ENCODE measurements at regions not wholly inside any gene's neighbourhood (a gene's known extent, or its start where the extent isn't known, plus 50 kb on each side); places are given as distances from the start of the nearest gene placed in this dataset.

GRCh38 chr7:115409682-115410433 is 488.0 kb downstream of the MDFIC start:
- Mint-ChIP-seq H3K9me3 (ENCODE audit: low read depth) (no peaks in the 10 kb centered on the region), H3K27me3 (peaks cover 2% of the 10 kb centered on the region), H3K36me3 (no peaks in the 10 kb centered on the region), H3K27ac (no peak overlapping the region), H3K4me3 (no peak overlapping the region), H3K4me1 (ENCODE audit: low read depth) (no peaks in the 10 kb centered on the region)

GRCh38 chr7:115406219-115406618 is 484.3 kb downstream of the MDFIC start:
- Mint-ChIP-seq H3K27me3 (peaks cover 3% of the 10 kb centered on the region), H3K27ac (no peak overlapping the region), H3K9me3 (ENCODE audit: low read depth) (no peaks in the 10 kb centered on the region), H3K36me3 (no peaks in the 10 kb centered on the region), H3K4me1 (ENCODE audit: low read depth) (no peaks in the 10 kb centered on the region), H3K4me3 (no peak overlapping the region)

GRCh38 chr7:115387137-115387536 is 465.2 kb downstream of the MDFIC start:
- Mint-ChIP-seq H3K9me3 (ENCODE audit: low read depth) (no peaks in the 10 kb centered on the region), H3K27me3 (no peaks in the 10 kb centered on the region), H3K27ac (no peak overlapping the region), H3K36me3 (no peaks in the 10 kb centered on the region), H3K4me1 (ENCODE audit: low read depth) (no peaks in the 10 kb centered on the region), H3K4me3 (no peak overlapping the region)

- Mint-ChIP-seq H3K36me3 (no peaks in the 10 kb centered on the region), H3K4me3 (no peak overlapping the region), H3K27ac (no peak overlapping the region), H3K9me3 (ENCODE audit: low read depth) (no peaks in the 10 kb centered on the region), H3K27me3 (peaks cover 5% of the 10 kb centered on the region), H3K4me1 (ENCODE audit: low read depth) (no peaks in the 10 kb centered on the region)
These were observed 457.4 kb downstream of the MDFIC start for GRCh38 chr7:115379321-115379720.

GRCh38 chr7:115368998-115369397 is 447.1 kb downstream of the MDFIC start:
- H3K27me3 Mint-ChIP-seq: no peaks in the 10 kb centered on the region
- H3K36me3 Mint-ChIP-seq: no peaks in the 10 kb centered on the region
- no peak overlapping the region for H3K27ac Mint-ChIP-seq
- H3K9me3 Mint-ChIP-seq (ENCODE audit: low read depth): no peaks in the 10 kb centered on the region
- H3K4me1 Mint-ChIP-seq (ENCODE audit: low read depth): no peaks in the 10 kb centered on the region
- H3K4me3 Mint-ChIP-seq: no peak overlapping the region

- H3K36me3 Mint-ChIP-seq: no peaks in the 10 kb centered on the region
- H3K27ac Mint-ChIP-seq: no peak overlapping the region
- H3K27me3 Mint-ChIP-seq: no peaks in the 10 kb centered on the region
- H3K9me3 Mint-ChIP-seq (ENCODE audit: low read depth): no peaks in the 10 kb centered on the region
- no peaks in the 10 kb centered on the region for H3K4me1 Mint-ChIP-seq (ENCODE audit: low read depth)
- no peak overlapping the region for H3K4me3 Mint-ChIP-seq
These were observed 442.0 kb downstream of the MDFIC start for GRCh38 chr7:115363916-115364315.

GRCh38 chr7:115359955-115360354 is 438.1 kb downstream of the MDFIC start:
- H3K4me3 Mint-ChIP-seq: no peak overlapping the region
- H3K9me3 Mint-ChIP-seq (ENCODE audit: low read depth): no peaks in the 10 kb centered on the region
- H3K27me3 Mint-ChIP-seq: no peaks in the 10 kb centered on the region
- H3K27ac Mint-ChIP-seq: no peak overlapping the region
- no peaks in the 10 kb centered on the region for H3K4me1 Mint-ChIP-seq (ENCODE audit: low read depth)
- H3K36me3 Mint-ChIP-seq: no peaks in the 10 kb centered on the region

GRCh38 chr7:115359119-115359518 is 437.2 kb downstream of the MDFIC start:
- Mint-ChIP-seq H3K27ac (no peak overlapping the region), H3K36me3 (no peaks in the 10 kb centered on the region), H3K27me3 (no peaks in the 10 kb centered on the region), H3K4me3 (no peak overlapping the region), H3K4me1 (ENCODE audit: low read depth) (no peaks in the 10 kb centered on the region), H3K9me3 (ENCODE audit: low read depth) (no peaks in the 10 kb centered on the region)

GRCh38 chr7:115357703-115357999 is 435.8 kb downstream of the MDFIC start:
- no peaks in the 10 kb centered on the region for H3K4me1 Mint-ChIP-seq (ENCODE audit: low read depth)
- H3K4me3 Mint-ChIP-seq: no peak overlapping the region
- H3K27ac Mint-ChIP-seq: no peak overlapping the region
- H3K9me3 Mint-ChIP-seq (ENCODE audit: low read depth): no peaks in the 10 kb centered on the region
- H3K27me3 Mint-ChIP-seq: no peaks in the 10 kb centered on the region
- no peaks in the 10 kb centered on the region for H3K36me3 Mint-ChIP-seq

GRCh38 chr7:115356999-115357702 is 435.3 kb downstream of the MDFIC start:
- Mint-ChIP-seq H3K36me3 (no peaks in the 10 kb centered on the region), H3K27me3 (peaks cover under 1% of the 10 kb centered on the region), H3K4me3 (no peak overlapping the region), H3K4me1 (ENCODE audit: low read depth) (no peaks in the 10 kb centered on the region), H3K27ac (no peak overlapping the region), H3K9me3 (ENCODE audit: low read depth) (no peaks in the 10 kb centered on the region)

- Mint-ChIP-seq H3K9me3 (ENCODE audit: low read depth) (no peaks in the 10 kb centered on the region), H3K27me3 (peaks cover 2% of the 10 kb centered on the region), H3K36me3 (no peaks in the 10 kb centered on the region), H3K4me1 (ENCODE audit: low read depth) (no peaks in the 10 kb centered on the region), H3K4me3 (no peak overlapping the region), H3K27ac (no peak overlapping the region)
These were observed 434.3 kb downstream of the MDFIC start for GRCh38 chr7:115356139-115356746.

GRCh38 chr7:115354925-115355324 is 433.0 kb downstream of the MDFIC start:
- H3K9me3 Mint-ChIP-seq (ENCODE audit: low read depth): no peaks in the 10 kb centered on the region
- H3K27ac Mint-ChIP-seq: no peak overlapping the region
- no peaks in the 10 kb centered on the region for H3K36me3 Mint-ChIP-seq
- H3K27me3 Mint-ChIP-seq: peaks cover 2% of the 10 kb centered on the region
- no peak overlapping the region for H3K4me3 Mint-ChIP-seq
- no peaks in the 10 kb centered on the region for H3K4me1 Mint-ChIP-seq (ENCODE audit: low read depth)

- Mint-ChIP-seq H3K36me3 (no peaks in the 10 kb centered on the region), H3K4me3 (no peak overlapping the region), H3K27me3 (peaks cover 2% of the 10 kb centered on the region), H3K27ac (no peak overlapping the region), H3K9me3 (ENCODE audit: low read depth) (no peaks in the 10 kb centered on the region), H3K4me1 (ENCODE audit: low read depth) (no peaks in the 10 kb centered on the region)
These were observed 430.5 kb downstream of the MDFIC start for GRCh38 chr7:115352375-115352774.

GRCh38 chr7:115350764-115351163 is 428.9 kb downstream of the MDFIC start:
- Mint-ChIP-seq H3K27ac (no peak overlapping the region), H3K36me3 (no peaks in the 10 kb centered on the region), H3K9me3 (ENCODE audit: low read depth) (no peaks in the 10 kb centered on the region), H3K27me3 (peaks cover 4% of the 10 kb centered on the region), H3K4me3 (no peak overlapping the region), H3K4me1 (ENCODE audit: low read depth) (no peaks in the 10 kb centered on the region)

GRCh38 chr7:115349635-115350034 is 427.7 kb downstream of the MDFIC start:
- no peaks in the 10 kb centered on the region for H3K9me3 Mint-ChIP-seq (ENCODE audit: low read depth)
- peaks cover 4% of the 10 kb centered on the region for H3K27me3 Mint-ChIP-seq
- no peaks in the 10 kb centered on the region for H3K4me1 Mint-ChIP-seq (ENCODE audit: low read depth)
- no peaks in the 10 kb centered on the region for H3K36me3 Mint-ChIP-seq
- H3K4me3 Mint-ChIP-seq: no peak overlapping the region
- no peak overlapping the region for H3K27ac Mint-ChIP-seq

Data from activated naive CD8-positive, alpha-beta T cell (primary cell).